Heart right ventricle (tissue), 16 donors: ENCODE measurements at regions not wholly inside any gene's neighbourhood (a gene's known extent, or its start where the extent isn't known, plus 50 kb on each side); places are given as distances from the start of the nearest gene placed in this dataset.

Experiments
- ATAC-seq, 8 donors: fragments of 200-7000 bp; cut with Tn5 transposase; one replicate each; pipeline ENCODE4 v1.9.1; 2020; ENCODE audit warnings: mild to moderate bottlenecking in 8 of 8, moderate library complexity in 8 of 8, moderate number of reproducible peaks in 1 of 8
- DNase-seq, 2 donors: peaks; one replicate each; pipeline ENCODE4 v3.0.0-alpha.2; 2020
- H3K27ac ChIP-seq, 10 donors: fragments of 200-600 bp; sonication (generic) in 2 of 10; one replicate each; pipeline versions ENCODE4 v1.5.0 to v1.8.0; 2020 to 2022; ENCODE audit warnings: mild to moderate bottlenecking in 3 of 10
- H3K27me3 ChIP-seq, 7 donors: fragments of 200-600 bp; one replicate each; pipeline ENCODE4 v1.8.0; 2021 to 2022; ENCODE audit warnings: mild to moderate bottlenecking in 2 of 7
- H3K36me3 ChIP-seq, 9 donors: fragments of 200-600 bp; sonication (generic) in 1 of 9; one replicate each; pipeline versions ENCODE4 v1.5.0 to v1.8.0; 2020 to 2022; ENCODE audit warnings: mild to moderate bottlenecking in 2 of 9
- H3K4me1 ChIP-seq, 9 donors: fragments of 200-600 bp; sonication (generic) in 1 of 9; one replicate each; pipeline versions ENCODE4 v1.5.0 to v1.8.0; 2020 to 2022; ENCODE audit warnings: mild to moderate bottlenecking in 4 of 9
- H3K4me3 ChIP-seq, 10 donors: fragments of 200-600 bp; sonication (generic) in 2 of 10; one replicate each; pipeline versions ENCODE4 v1.5.0 to v1.8.0; 2020 to 2022; ENCODE audit warnings: mild to moderate bottlenecking in 7 of 10, moderate library complexity in 2 of 10
- H3K9me3 ChIP-seq, 11 donors: fragments of 200-600 bp in 10 of 11; sonication (generic) in 2 of 11; one replicate each; pipeline versions ENCODE4 v1.5.0 to v1.8.0; 2013 to 2022; ENCODE audit warnings: mild to moderate bottlenecking in 2 of 11, control low read depth in 1 of 11, moderate library complexity in 1 of 11
- WGBS, 2 donors: extraction: QIAGEN DNeasy Blood & Tissue Kit; methylation state at CpG; one replicate each; pipeline ENCODE4 v1.1.7; 2013; ENCODE audit warnings: inconsistent platforms in 1 of 2; 5-methylcytosine and 5-hydroxymethylcytosine counted together
- intact Hi-C, 10 donors: fragments of 100-400 bp; cut with DNase I; formaldehyde crosslinking; loops; one replicate each; pipeline versions ENCODE4 v1.11.1 to v1.14.2; 2022
- TF ChIP-seq, protein P1 (sequence below), 9 donors: fragments of 200-600 bp; sonication (generic) in 2 of 9; IDR thresholded peaks; one replicate each; pipeline versions ENCODE4 v1.5.0 to v1.8.0; 2021 to 2022; ENCODE audit warnings: antibody characterized with exemption in 9 of 9, mild to moderate bottlenecking in 5 of 9, moderate library complexity in 1 of 9
- donor health status: Arrhythmogenic right ventricular cardiomyopathy.
- donor health status: ischemic (EF 13 %, LVEDD 7.1; RV severe dilation, severe dysfunction).
- donor health status: healthy with polysubstance abuse.
- donor health status: DM: no; HTN: yes; CAD: no.
- donor health status: DM: no; HTN: no; CAD: no.
- donor health status: ischemic (EF 25% LVEDD 6.9; RV normal size, moderate dysfunction).
- donor health status: ischemic (EF 25% LVEDD 5.7; RV mildly dilated, moderate dysfunction).
- donor health status: healthy.
- donor health status: DM: yes; HTN: yes; CAD: no.
- donor health status: Ischemic cardiomyopathy.
- donor health status: ischemic (EF 35%, LVEDD 5.7; RV mildly dilated, moderate dysfunction).
- donor health status: nonischemic (EF 11% LVEDD 7.7; RV severe dilation, severe dysfunction).
- donor health status: DM: yes; HTN: yes; CAD: no.
- donor health status: PGD.
- donor health status: ischemic (EF 29% LVEDD 5.4; RV normal size, mild dysfunction).
- donor health status: nonischemic (EF 23%, LVEDD 6.1; RV moderate dilation, normal function).

DNA sequence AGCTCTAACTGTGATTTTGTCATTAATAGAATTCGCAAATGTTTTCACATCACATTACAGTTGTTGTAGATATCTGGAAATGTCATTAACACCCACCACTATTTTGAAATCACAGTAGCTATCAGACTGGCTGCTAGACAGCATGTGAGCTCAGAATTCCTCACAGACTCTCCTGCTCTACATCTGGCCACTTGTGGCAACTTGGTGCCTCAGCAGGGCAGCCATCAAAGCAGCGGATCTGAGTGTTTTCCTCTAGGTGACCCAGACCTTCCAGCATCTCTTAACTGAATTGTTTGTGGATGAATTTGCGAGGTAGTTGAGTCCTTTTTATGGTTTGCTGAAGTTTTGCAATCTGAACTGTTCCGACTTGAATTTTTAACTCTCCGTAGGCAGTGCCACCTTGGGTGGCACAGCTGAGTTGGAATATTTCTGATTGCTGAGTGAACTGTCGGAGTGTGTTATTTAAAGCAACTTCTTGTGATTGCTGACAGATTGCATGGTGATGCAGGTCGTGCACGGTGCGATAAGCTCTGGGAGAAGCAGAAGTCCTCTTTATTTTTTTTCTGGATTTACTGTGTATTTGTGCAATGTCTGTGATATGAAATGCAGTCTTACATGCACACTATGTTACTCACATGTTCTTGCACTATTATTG is 114.0 kb upstream of the PLET1 start:
- intact Hi-C loops = no loop called here
- Histone ChIP-seq H3K4me3 (no peak overlapping the region), H3K9me3 (peaks cover 0 to 5% (median 0%) of the 10 kb centered on the region in 11 donors), H3K27ac (no peak overlapping the region), H3K4me1 (peaks cover 0 to 5% (median 0%) of the 10 kb centered on the region in 9 donors), H3K27me3 (no peaks in the 10 kb centered on the region), H3K36me3 (no peaks in the 10 kb centered on the region)
- WGBS, 2 donors = 39 to 50% methylated on average over 9 of the region's 9 CpGs
- no peak for DNase-seq
- TF ChIP-seq, protein P1, sequence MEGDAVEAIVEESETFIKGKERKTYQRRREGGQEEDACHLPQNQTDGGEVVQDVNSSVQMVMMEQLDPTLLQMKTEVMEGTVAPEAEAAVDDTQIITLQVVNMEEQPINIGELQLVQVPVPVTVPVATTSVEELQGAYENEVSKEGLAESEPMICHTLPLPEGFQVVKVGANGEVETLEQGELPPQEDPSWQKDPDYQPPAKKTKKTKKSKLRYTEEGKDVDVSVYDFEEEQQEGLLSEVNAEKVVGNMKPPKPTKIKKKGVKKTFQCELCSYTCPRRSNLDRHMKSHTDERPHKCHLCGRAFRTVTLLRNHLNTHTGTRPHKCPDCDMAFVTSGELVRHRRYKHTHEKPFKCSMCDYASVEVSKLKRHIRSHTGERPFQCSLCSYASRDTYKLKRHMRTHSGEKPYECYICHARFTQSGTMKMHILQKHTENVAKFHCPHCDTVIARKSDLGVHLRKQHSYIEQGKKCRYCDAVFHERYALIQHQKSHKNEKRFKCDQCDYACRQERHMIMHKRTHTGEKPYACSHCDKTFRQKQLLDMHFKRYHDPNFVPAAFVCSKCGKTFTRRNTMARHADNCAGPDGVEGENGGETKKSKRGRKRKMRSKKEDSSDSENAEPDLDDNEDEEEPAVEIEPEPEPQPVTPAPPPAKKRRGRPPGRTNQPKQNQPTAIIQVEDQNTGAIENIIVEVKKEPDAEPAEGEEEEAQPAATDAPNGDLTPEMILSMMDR (IDR thresholded peaks at IDR 0.05) = no peak
- ATAC-seq = peak in 1 of 8 donors; percentile 45

DNA sequence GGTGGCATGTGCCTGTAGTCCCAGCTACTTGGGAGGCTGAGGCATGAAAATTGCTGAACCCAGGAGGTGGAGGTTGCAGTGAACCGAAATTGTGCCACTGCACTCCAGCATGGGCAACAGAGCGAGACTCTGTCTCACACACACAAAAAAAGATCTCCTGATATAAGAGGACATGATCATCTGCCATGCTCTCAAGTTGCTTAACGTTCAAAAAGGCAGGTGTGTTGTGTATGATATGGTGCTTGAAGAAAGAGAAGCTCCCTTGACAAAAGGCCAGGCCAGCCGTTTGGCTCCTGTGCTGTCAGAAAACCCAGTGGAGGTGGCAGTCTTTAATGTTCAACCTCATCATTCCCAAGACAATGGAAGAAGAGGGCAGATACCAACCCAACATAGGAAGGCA is 117.3 kb upstream of the PLET1 start:
- ATAC-seq (no peak), DNase-seq (no peak)
- H3K9me3 ChIP-seq = no peaks in the 10 kb centered on the region
- H3K36me3 ChIP-seq = no peaks in the 10 kb centered on the region
- H3K4me3 ChIP-seq = no peak overlapping the region
- no peak overlapping the region for H3K27ac ChIP-seq
- peaks cover 0 to 5% (median 0%) of the 10 kb centered on the region in 9 donors for H3K4me1 ChIP-seq
- TF ChIP-seq, protein P1 (IDR thresholded peaks at IDR 0.05) = no peak
- intact Hi-C loops = no loop called here
- 89 to 90% methylated on average over 4 of the region's 4 CpGs for WGBS, 2 donors
- no peaks in the 10 kb centered on the region for H3K27me3 ChIP-seq

DNA sequence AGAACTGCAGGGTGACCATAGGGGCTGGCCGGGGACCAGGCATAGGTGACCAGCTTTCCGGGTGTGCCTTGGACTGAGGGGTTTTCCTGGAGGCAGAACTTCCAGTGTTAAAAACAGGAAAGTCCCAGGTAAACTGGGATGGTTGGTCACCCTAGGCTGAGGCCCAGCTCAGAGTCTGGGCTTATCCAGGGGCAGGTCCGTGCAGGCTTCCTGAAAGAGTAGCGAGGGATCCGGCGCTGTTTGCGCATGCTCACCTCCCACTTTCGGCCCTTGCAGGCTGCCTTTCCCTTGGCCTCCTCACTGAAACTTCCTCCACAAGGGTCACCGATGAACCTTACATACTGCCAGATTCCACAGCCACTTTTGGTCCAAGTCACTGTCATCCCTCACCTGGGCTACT is 119.8 kb upstream of the PLET1 start:
- H3K4me3 ChIP-seq = no peak overlapping the region
- H3K27ac ChIP-seq = no peak overlapping the region
- no peaks in the 10 kb centered on the region for H3K27me3 ChIP-seq
- ATAC-seq (no peak), DNase-seq (no peak)
- 91 to 94% methylated on average over 9 of the region's 9 CpGs for WGBS, 2 donors
- no peaks in the 10 kb centered on the region for H3K4me1 ChIP-seq
- no peaks in the 10 kb centered on the region for H3K36me3 ChIP-seq
- TF ChIP-seq, protein P1 (IDR thresholded peaks at IDR 0.05) = no peak
- peaks cover 0 to 2% (median 0%) of the 10 kb centered on the region in 11 donors for H3K9me3 ChIP-seq
- intact Hi-C loops = no loop called here

DNA sequence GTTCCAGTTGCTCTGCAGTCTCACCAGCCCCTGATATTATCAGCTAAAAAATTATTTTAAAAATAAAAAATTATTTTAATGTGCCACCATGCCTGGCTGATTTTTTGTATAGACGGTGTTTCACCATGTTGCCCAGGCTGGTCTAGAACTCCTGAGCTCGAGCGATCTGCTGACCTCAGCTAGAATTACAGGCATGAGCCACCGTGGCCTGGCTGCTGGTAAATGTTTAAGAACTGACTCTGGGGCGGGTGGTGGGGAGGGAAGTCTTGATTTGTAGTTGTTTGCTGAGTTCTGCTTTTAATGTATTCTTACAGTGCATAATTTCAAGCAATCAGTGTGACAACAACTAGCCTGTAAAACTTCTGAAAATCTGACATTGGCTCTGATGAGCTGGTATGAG is 120.9 kb upstream of the PLET1 start:
- Histone ChIP-seq H3K4me3 (no peak overlapping the region), H3K27ac (no peak overlapping the region), H3K36me3 (no peaks in the 10 kb centered on the region), H3K4me1 (no peaks in the 10 kb centered on the region), H3K9me3 (peaks cover 0 to 13% (median 0%) of the 10 kb centered on the region in 11 donors), H3K27me3 (no peaks in the 10 kb centered on the region)
- intact Hi-C loops = no loop called here
- TF ChIP-seq, protein P1 (IDR thresholded peaks at IDR 0.05) = no peak
- DNase-seq (no peak), ATAC-seq (no peak)
- WGBS, 2 donors = 78 to 82% methylated on average over 5 of the region's 5 CpGs
